Activated CD4-positive, alpha-beta T cell treated with anti-CD3 and anti-CD28 coated beads, Interleukin-2, amount 10 ng/mL, durations not matched to agents 24 days and 14 days (primary cell): ENCODE measurements at regions not wholly inside any gene's neighbourhood (a gene's known extent, or its start where the extent isn't known, plus 50 kb on each side); places are given as distances from the start of the nearest gene placed in this dataset.

ENCODE experiments used
- DNase-seq: peaks from one replicate; pipeline ENCODE4 v3.0.0; 2022
- H3K27ac Mint-ChIP-seq: one replicate; pipeline ENCODE4 v1.8.0; 2022; ENCODE audit warnings: mild to moderate bottlenecking, mixed read lengths
- H3K27me3 Mint-ChIP-seq: one replicate; pipeline ENCODE4 v1.8.0; 2022; ENCODE audit warnings: mixed read lengths
- H3K36me3 Mint-ChIP-seq: one replicate; pipeline ENCODE4 v1.8.0; 2022; ENCODE audit warnings: low read depth, mild to moderate bottlenecking, mixed read lengths
- H3K4me1 Mint-ChIP-seq: one replicate; pipeline ENCODE4 v1.8.0; 2021; ENCODE audit warnings: mixed read lengths
- H3K4me3 Mint-ChIP-seq: one replicate; pipeline ENCODE4 v1.8.0; 2022; ENCODE audit warnings: mild to moderate bottlenecking, moderate library complexity, mixed read lengths
- H3K9me3 Mint-ChIP-seq: one replicate; pipeline ENCODE4 v1.8.0; 2021; ENCODE audit warnings: mixed read lengths
- intact Hi-C: fragments of 100-400 bp; cut with micrococcal nuclease; formaldehyde crosslinking; loops from one replicate; pipeline ENCODE4 v1.15.1; 2023

DNA sequence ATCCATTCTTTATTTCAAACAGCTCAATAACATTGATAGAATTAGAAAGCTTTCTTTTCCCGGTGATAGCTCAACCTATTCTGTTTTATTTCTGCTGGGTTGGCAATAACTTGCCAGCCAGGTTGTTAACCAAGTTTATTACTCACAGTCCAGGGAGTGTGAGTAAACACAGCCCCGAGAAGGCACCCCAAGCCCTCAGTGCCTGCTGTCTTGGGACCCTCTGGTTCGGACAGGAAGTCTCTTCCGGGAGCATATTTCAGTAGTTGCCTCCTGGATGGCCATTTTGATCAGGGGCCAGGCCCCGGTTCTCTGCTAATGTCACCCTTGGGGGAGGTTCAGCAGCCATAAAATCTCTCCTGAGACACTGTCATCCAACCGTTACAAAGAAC, 176.8 kb downstream of the INO80D start:
- H3K4me3 Mint-ChIP-seq, result no peak overlapping the region
- H3K4me1 Mint-ChIP-seq, result no peaks in the 10 kb centered on the region
- H3K27me3 Mint-ChIP-seq, result peaks cover 11% of the 10 kb centered on the region
- no peaks in the 10 kb centered on the region for H3K36me3 Mint-ChIP-seq
- no peak for DNase-seq
- intact Hi-C loops, result no loop called here
- H3K27ac Mint-ChIP-seq, result no peak overlapping the region
- H3K9me3 Mint-ChIP-seq, result no peaks in the 10 kb centered on the region

DNA sequence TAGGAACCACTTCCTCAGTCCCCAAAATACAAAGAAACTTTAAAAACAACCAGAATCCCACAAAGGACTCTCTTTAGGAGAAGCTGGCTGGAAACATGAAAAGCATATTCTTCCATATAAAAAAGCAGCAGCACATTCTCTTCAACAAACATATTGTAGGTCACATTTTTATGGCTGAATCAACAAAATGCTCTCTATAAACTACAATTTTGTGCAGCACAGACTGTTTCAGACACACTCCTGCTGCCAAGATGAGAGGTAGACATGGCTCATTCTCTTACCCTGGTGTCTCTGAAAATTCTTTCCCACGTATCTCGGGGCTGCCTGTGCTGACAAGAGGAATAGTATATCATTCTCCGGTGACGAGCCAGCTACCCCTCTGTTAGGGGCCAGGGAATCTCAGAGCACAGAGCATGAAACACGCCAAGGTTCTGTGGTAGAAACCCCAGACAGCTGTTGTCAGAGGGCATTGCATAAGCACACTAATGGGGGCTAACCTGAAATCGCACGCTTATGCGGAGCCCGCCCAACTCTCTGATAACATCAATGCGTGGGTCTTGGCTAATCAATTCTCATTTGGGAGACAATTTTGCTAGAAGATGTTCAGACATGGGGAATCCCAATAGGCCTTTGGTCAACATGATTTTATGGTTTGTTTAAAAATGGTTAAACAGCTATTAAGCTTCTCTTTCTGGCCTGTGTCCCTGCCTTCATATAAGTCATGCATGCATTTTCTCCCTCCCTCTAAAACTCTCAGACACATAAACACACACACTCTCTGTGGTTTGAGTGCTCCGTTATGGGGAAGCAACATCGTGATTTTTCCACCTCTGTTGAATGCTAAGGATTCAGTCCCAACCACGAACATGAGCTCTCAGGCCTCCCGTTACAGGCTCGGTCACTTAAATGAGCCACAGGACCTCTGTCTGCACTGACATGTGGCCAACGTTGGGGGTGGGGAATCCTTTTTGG, 177.5 kb downstream of the INO80D start:
- DNase-seq, result no peak
- Mint-ChIP-seq H3K27ac (no peak overlapping the region), H3K9me3 (no peaks in the 10 kb centered on the region), H3K4me1 (no peaks in the 10 kb centered on the region), H3K36me3 (no peaks in the 10 kb centered on the region), H3K4me3 (no peak overlapping the region), H3K27me3 (peaks cover 8% of the 10 kb centered on the region)
- intact Hi-C loops, result no loop called here

DNA sequence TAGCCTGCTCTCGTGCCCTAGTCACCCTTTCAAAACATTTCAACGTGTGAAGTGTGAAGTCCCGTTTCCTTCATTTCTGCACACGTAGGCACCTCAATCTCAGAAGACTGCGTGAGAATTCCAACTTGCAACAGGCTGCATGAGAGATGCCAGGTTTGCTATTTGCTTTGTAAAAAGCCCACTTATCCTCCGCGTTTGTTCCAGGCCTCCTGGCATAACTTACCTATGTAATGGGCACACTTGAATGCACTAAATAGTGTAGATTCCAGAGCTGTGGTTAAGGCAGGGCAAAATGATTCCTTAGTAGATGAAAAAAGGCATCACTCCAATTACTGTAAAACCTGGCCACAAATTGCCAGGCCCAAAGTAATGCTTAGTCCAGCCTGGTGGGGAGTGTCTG, 179.6 kb downstream of the INO80D start:
- no peak overlapping the region for H3K27ac Mint-ChIP-seq
- no peaks in the 10 kb centered on the region for H3K4me1 Mint-ChIP-seq
- no peak overlapping the region for H3K4me3 Mint-ChIP-seq
- intact Hi-C loops, result no loop called here
- DNase-seq, result no peak
- H3K36me3 Mint-ChIP-seq, result no peaks in the 10 kb centered on the region
- no peaks in the 10 kb centered on the region for H3K9me3 Mint-ChIP-seq
- H3K27me3 Mint-ChIP-seq, result peaks cover 8% of the 10 kb centered on the region

DNA sequence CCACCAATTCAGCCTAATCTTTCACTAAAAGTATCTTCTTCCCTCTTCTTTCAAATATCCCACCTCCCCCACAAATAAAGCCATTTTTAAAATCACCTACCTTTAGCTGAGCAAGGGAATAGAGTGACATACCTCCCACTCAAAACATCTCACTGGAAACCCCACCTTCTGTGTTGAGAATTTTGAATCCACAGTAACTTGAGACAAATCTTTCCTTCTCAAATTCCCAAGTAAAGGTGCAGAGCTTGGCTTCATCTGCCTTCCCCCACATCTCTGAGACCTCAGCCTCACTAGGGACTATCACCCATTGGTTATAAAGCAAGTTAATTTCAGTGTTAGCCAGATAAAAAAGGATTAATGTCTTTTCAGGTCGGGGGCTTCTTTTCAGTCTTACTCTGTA, 180.4 kb downstream of the INO80D start:
- intact Hi-C loops, result no loop called here
- Mint-ChIP-seq H3K4me1 (no peaks in the 10 kb centered on the region), H3K27me3 (peaks cover 4% of the 10 kb centered on the region), H3K9me3 (no peaks in the 10 kb centered on the region), H3K4me3 (no peak overlapping the region), H3K27ac (no peak overlapping the region), H3K36me3 (no peaks in the 10 kb centered on the region)
- no peak for DNase-seq

DNA sequence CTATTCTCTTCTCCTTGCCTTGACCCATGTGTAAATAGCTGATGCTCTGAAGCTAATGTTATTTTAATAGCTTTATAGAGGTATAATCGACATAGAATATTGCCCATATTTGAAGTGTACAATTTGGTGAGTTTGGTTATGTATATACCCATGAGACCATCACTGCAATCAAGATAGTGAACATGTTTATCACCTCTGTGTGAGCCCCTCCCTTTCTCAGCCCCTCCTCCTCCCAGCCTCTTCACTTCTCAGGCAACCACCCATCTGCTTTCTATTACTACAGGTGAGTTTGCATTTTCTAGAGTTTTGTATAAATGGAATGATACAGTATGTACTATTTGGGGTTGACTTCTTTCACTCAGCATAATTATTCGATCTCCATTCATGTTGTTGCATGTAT, 181.1 kb downstream of the INO80D start:
- H3K4me3 Mint-ChIP-seq, result no peak overlapping the region
- intact Hi-C loops, result no loop called here
- peaks cover 3% of the 10 kb centered on the region for H3K27me3 Mint-ChIP-seq

DNA sequence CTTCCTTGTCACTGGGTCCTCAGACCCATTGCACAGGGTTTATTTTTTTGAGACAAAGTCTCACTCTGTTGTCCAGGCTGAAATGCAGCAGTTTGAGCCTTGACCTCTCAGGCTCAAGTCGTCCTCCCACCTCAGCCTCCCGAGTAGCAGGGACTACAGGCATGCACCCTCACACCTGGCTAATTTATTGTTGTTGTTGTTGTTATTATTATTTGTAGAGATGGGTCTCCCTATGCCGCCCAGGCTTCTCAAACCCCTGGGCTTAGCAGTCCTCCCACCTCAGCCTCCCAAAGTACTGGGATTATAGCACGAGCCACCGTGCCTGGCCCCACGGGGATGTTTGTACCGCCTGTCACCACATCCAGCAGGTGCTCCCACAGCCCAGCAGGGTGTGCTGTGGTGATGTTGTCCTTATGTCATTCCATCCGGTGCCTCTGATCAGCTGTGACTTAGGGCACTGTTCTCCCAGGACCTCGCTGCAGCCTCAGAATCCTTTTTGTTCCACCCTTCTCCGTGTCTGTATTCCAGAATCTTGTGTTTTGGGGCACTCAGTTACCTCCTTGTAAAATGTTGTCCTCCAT, 182.3 kb downstream of the INO80D start:
- Mint-ChIP-seq H3K4me1 (no peaks in the 10 kb centered on the region), H3K27ac (no peak overlapping the region), H3K9me3 (no peaks in the 10 kb centered on the region), H3K4me3 (no peak overlapping the region), H3K27me3 (peaks cover 3% of the 10 kb centered on the region), H3K36me3 (no peaks in the 10 kb centered on the region)
- intact Hi-C loops, result no loop called here
- no peak for DNase-seq

More for the DNA sequence above, 181.1 kb downstream of the INO80D start:
- Mint-ChIP-seq H3K36me3 (no peaks in the 10 kb centered on the region), H3K9me3 (no peaks in the 10 kb centered on the region), H3K4me1 (no peaks in the 10 kb centered on the region), H3K27ac (no peak overlapping the region)
- DNase-seq, result no peak

DNA sequence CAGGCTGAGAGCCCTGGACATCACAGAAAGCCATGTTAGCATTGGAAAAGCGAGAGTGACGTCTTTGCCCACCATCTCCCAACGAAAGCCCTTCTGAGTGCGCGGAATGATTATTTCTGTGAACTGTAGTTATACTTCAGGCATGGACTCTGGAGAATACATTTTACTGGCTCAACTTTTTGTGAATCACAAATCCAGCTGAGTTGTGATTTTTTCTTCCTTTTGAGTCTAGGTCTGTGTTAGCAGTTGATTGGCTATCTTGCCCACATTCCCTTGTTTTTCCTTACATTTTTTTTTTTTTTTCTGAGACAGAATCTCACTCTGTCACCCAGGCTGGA, 183.1 kb downstream of the INO80D start:
- no peaks in the 10 kb centered on the region for H3K4me1 Mint-ChIP-seq
- no peak overlapping the region for H3K4me3 Mint-ChIP-seq
- H3K9me3 Mint-ChIP-seq, result no peaks in the 10 kb centered on the region
- peaks cover 3% of the 10 kb centered on the region for H3K27me3 Mint-ChIP-seq
- H3K36me3 Mint-ChIP-seq, result no peaks in the 10 kb centered on the region
- H3K27ac Mint-ChIP-seq, result no peak overlapping the region
- intact Hi-C loops, result no loop called here
- no peak for DNase-seq

DNA sequence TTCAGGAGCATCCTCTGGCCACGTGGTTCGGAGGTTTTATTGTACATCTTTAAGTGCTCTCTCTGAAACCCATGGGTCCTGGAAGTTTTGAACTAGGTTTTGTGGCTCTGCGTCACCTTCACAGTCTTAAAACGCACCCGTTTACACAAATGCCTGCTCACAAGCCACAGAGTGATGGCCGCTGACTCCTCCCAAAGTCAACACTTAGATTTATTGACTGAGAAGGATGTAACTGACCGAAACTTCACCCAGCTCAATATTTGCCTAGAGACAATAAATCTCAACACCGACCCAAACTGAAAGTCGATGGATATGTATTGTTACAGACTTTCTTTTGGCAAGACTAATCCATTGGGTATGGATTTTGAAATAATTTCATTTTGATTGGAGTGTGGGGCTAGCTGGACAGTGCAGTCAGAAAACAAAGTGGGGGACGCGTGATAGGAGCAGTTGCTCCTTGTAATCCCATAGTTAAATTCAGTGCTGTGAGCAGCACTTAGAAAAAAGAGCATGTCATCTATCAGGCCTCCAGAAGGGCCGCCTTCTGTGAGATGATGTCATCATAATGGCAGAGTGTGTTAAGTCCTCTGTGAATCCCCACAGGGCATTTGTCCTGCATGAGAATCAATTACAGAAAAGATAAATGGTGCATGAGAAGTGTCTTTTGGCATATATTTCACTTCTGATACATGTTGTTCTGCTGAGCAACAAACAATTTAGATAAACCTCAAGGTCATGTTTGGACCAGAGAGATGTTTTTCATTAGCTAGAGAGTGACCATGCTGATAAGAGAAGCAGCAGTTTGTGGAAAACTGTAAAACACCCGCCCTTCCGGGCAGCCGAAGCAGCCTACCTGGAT, 183.7 kb downstream of the INO80D start:
- Mint-ChIP-seq H3K9me3 (no peaks in the 10 kb centered on the region), H3K27ac (no peak overlapping the region), H3K36me3 (no peaks in the 10 kb centered on the region), H3K4me1 (no peaks in the 10 kb centered on the region), H3K27me3 (peaks cover 3% of the 10 kb centered on the region), H3K4me3 (no peak overlapping the region)
- DNase-seq, result no peak
- intact Hi-C loops, result no loop called here

DNA sequence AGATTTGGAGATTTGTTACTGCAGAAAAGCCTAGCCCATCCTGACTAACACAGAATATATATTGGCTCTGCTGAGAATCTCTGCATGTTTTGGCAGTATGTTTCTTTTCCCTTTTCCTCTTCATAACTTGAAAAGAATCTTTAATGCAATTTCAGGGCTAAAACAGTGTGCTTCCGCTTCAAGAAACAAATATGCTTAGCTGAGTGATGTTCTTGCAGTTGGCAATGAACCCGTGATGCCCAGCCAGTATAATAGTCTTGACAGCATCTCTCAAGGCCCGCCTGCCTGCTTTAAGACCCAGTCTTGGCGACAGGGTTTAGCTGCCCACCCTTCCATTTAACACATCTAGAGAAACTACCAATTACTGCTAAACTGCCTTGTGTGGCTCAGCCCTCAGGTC, 184.5 kb downstream of the INO80D start:
- peaks cover 6% of the 10 kb centered on the region for H3K27me3 Mint-ChIP-seq
- intact Hi-C loops, result no loop called here
- H3K4me3 Mint-ChIP-seq, result no peak overlapping the region
- no peaks in the 10 kb centered on the region for H3K4me1 Mint-ChIP-seq
- no peak overlapping the region for H3K27ac Mint-ChIP-seq
- no peak for DNase-seq
- no peaks in the 10 kb centered on the region for H3K36me3 Mint-ChIP-seq
- H3K9me3 Mint-ChIP-seq, result no peaks in the 10 kb centered on the region

DNA sequence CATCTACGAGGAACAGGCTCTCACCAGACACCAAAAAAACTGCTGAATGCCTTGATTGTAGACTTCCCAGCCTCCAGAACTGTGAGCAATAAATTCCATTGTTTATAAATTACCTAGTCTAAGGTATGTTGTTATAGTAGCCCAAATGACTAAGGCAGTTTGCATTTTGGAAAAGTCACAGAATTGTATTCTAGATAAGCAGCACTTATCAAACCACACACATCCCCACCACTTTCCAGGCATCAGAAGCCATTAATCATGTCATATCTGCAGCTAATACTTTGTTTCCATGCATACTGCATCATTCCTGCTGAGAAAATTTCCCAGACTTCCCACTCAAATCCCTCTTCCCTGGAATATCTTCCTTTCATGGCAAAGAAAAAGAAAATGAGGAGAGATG, 187.2 kb downstream of the INO80D start:
- Mint-ChIP-seq H3K4me3 (no peak overlapping the region), H3K4me1 (no peaks in the 10 kb centered on the region), H3K27ac (no peak overlapping the region), H3K27me3 (peaks cover 11% of the 10 kb centered on the region), H3K9me3 (no peaks in the 10 kb centered on the region), H3K36me3 (no peaks in the 10 kb centered on the region)
- intact Hi-C loops, result no loop called here
- no peak for DNase-seq

DNA sequence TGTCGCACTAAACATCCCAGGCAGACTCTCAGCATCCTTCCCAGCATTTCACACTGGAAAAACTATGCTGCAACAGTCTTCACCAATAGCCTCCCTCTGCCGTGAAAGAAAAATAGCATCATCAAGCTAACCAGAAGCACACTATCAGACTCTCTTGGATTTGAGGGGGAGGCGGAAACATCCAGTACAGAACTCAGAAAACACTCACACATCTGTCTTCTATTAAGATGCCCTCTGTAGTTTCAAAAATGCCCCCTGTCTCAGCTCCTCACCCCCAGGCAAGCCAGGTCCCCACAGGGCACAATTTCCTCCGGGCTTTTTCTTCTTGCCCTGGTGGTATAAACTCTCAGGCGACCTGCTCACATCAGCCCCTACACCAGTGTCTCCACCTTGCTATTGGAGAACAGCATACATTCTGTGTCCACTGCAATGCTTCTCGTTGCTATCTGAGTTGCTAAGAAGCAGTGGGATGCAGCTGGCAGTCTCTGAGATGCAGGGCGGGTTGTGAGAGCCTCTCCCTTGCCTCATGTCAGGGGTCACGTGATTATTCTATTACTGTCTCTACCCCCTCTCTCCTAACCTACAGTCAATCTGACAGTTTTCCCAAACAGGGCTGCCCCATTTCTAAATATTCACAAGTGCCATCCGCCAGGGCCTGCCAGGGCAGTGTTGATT, 189.9 kb downstream of the INO80D start:
- intact Hi-C loops, result no loop called here
- H3K9me3 Mint-ChIP-seq, result no peaks in the 10 kb centered on the region
- H3K36me3 Mint-ChIP-seq, result no peaks in the 10 kb centered on the region
- no peak for DNase-seq
- no peak overlapping the region for H3K27ac Mint-ChIP-seq
- no peak overlapping the region for H3K4me3 Mint-ChIP-seq
- no peaks in the 10 kb centered on the region for H3K4me1 Mint-ChIP-seq
- peaks cover 11% of the 10 kb centered on the region for H3K27me3 Mint-ChIP-seq

DNA sequence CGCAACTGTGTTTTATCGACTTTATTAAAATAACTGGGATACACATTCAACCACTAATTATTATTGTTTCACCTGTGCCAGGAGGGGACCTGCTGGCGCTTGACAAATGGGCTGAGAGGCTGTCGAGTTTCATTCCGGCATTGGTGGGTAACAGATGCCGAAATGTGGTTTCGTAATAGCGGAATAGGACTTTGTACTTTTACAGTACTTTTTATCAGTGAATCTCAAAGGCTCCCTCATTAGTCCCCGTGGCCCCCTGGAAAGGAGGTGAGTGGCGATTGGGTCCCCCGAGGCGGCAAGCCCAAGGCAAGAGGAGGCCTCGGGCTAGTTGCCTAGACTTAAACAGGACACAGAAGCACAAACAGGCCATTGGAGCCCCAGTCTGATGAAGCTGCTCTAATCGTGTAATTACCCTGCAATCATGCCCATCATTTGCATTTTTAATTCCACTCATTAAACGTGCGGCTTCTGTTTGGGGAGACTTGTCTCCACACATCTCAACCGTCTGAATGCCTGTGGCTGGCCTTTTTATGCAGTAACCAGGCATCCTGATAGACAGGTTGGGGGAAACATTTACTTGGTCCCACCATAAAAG, 193.2 kb downstream of the INO80D start:
- intact Hi-C loops, result no loop called here
- DNase-seq, result no peak
- no peaks in the 10 kb centered on the region for H3K9me3 Mint-ChIP-seq
- H3K4me3 Mint-ChIP-seq, result no peak overlapping the region
- no peaks in the 10 kb centered on the region for H3K36me3 Mint-ChIP-seq
- H3K27ac Mint-ChIP-seq, result no peak overlapping the region
- H3K27me3 Mint-ChIP-seq, result peaks cover 11% of the 10 kb centered on the region
- no peaks in the 10 kb centered on the region for H3K4me1 Mint-ChIP-seq

DNA sequence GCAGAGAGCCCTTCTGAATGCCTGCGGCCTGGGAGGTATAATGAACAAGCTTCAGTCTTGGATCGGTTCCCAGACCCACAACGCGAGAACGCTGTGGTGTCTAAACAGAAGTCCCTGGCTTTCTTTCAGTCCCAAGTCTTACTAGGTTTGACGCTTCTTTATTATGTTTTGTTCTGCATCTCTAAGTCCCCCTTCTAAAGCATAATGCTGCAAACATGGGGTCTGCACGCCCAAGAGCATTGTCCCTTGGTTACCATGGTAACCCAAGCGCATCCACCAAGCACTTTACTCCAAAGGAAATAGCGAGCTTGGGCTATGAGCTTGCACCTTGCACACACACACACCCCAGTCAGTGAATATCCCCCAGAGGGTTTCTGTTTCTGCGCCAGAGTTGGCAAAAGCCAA, 193.7 kb downstream of the INO80D start:
- intact Hi-C loops, result no loop called here
- H3K9me3 Mint-ChIP-seq, result no peaks in the 10 kb centered on the region
- no peak overlapping the region for H3K27ac Mint-ChIP-seq
- peaks cover 11% of the 10 kb centered on the region for H3K27me3 Mint-ChIP-seq
- DNase-seq, result no peak
- H3K4me1 Mint-ChIP-seq, result no peaks in the 10 kb centered on the region
- no peaks in the 10 kb centered on the region for H3K36me3 Mint-ChIP-seq
- H3K4me3 Mint-ChIP-seq, result no peak overlapping the region
